Body of pancreas (tissue), 4 donors: ENCODE measurements at regions not wholly inside any gene's neighbourhood (a gene's known extent, or its start where the extent isn't known, plus 50 kb on each side); places are given as distances from the start of the nearest gene placed in this dataset.

Experiments
- ATAC-seq: fragments of 150-250 bp; one replicate; pipeline ENCODE4 v1.9.1; 2016
- DNase-seq, 4 donors: peaks; one replicate each; pipeline ENCODE4 v3.0.0-alpha.2; 2019
- H3K27ac ChIP-seq, 4 donors: fragments of 200-600 bp; sonication (generic); 1 replicate in 3 of 4; 2 replicates in 1 of 4; pipeline versions ENCODE4 v1.5.1 to v1.6.1; 2016 to 2019; ENCODE audit warnings: mild to moderate bottlenecking in 1 of 4, mixed read lengths in 1 of 4, moderate library complexity in 1 of 4
- H3K27me3 ChIP-seq, 2 donors: fragments of 200-600 bp; sonication (generic); one replicate each; pipeline ENCODE4 v1.6.0; 2016; ENCODE audit warnings: mild to moderate bottlenecking in 1 of 2
- H3K36me3 ChIP-seq, 2 donors: fragments of 200-600 bp; sonication (generic); replicated peaks in 1 of 2; 2 replicates each; pipeline ENCODE4 v1.5.1; 2016; ENCODE audit warnings: low read depth in 2 of 2; ENCODE audit not compliant: insufficient read depth in 1 of 2
- H3K4me1 ChIP-seq: fragments of 200-600 bp; sonication (generic); one replicate; pipeline ENCODE4 v1.6.0; 2016
- H3K4me3 ChIP-seq, 2 donors: fragments of 200-600 bp; sonication (generic); 1 replicate in 1 of 2; 2 replicates in 1 of 2; pipeline ENCODE4 v1.5.1; 2016 to 2019
- H3K9me3 ChIP-seq, 3 donors: fragments of 200-600 bp; sonication (generic); 1 replicate in 2 of 3; 2 replicates in 1 of 3; pipeline ENCODE4 v1.5.1; 2016
- POLR2A ChIP-seq, 3 donors: fragments of 450-650 bp; IDR thresholded peaks; one replicate each; pipeline ENCODE4 v1.6.1; 2016; ENCODE audit warnings: antibody characterized with exemption in 3 of 3, mild to moderate bottlenecking in 2 of 3
- WGBS, 2 donors: methylation state at CpG; one replicate each; pipeline ENCODE4 v1.1.5; 2017; 5-methylcytosine and 5-hydroxymethylcytosine counted together
- intact Hi-C: fragments of 100-400 bp; cut with DNase I; formaldehyde crosslinking; loops from one replicate; pipeline ENCODE4 v1.15.1; 2023
- TF ChIP-seq, protein P1 (sequence below), 7 experiments: fragments of 450-650 bp in 4 of 7; fragments of 200-600 bp in 3 of 7; sonication (generic) in 3 of 7; IDR thresholded peaks; one replicate each; pipeline ENCODE4 v1.5.1; 2016 to 2019; ENCODE audit warnings: antibody characterized with exemption in 7 of 7

DNA sequence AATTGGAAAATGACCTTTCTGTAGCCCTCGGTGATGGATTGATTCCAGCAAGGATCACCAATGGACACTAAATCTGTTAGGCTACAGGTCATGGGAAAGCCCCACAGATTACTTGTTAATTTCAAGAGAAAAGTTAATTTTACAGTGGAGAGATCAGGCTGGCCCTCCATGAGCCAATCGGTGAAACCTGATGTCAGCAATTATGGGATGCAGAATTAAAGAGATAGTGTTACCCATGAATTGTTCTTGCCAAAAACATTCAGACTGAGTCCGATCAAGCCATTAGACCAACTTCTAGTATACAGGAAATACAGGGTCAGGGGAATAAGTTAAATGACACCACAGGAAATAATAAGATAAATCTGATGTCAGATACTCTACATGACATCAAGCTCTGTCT, 214.9 kb upstream of the SYNDIG1 start:
- intact Hi-C loops = no loop called here
- no peak for TF ChIP-seq POLR2A (IDR thresholded peaks at IDR 0.05)
- TF ChIP-seq, protein P1, sequence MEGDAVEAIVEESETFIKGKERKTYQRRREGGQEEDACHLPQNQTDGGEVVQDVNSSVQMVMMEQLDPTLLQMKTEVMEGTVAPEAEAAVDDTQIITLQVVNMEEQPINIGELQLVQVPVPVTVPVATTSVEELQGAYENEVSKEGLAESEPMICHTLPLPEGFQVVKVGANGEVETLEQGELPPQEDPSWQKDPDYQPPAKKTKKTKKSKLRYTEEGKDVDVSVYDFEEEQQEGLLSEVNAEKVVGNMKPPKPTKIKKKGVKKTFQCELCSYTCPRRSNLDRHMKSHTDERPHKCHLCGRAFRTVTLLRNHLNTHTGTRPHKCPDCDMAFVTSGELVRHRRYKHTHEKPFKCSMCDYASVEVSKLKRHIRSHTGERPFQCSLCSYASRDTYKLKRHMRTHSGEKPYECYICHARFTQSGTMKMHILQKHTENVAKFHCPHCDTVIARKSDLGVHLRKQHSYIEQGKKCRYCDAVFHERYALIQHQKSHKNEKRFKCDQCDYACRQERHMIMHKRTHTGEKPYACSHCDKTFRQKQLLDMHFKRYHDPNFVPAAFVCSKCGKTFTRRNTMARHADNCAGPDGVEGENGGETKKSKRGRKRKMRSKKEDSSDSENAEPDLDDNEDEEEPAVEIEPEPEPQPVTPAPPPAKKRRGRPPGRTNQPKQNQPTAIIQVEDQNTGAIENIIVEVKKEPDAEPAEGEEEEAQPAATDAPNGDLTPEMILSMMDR (IDR thresholded peaks at IDR 0.05) = no peak
- H3K4me3 ChIP-seq = no peak overlapping the region
- H3K9me3 ChIP-seq = no peaks in the 10 kb centered on the region
- no peaks in the 10 kb centered on the region for H3K27me3 ChIP-seq
- no peak for ATAC-seq
- no peak for DNase-seq
- no peaks in the 10 kb centered on the region for H3K4me1 ChIP-seq
- 70 to 72% methylated on average over 3 of the region's 3 CpGs for WGBS, 2 donors
- H3K27ac ChIP-seq = no peak overlapping the region
- no peaks in the 10 kb centered on the region for H3K36me3 ChIP-seq

DNA sequence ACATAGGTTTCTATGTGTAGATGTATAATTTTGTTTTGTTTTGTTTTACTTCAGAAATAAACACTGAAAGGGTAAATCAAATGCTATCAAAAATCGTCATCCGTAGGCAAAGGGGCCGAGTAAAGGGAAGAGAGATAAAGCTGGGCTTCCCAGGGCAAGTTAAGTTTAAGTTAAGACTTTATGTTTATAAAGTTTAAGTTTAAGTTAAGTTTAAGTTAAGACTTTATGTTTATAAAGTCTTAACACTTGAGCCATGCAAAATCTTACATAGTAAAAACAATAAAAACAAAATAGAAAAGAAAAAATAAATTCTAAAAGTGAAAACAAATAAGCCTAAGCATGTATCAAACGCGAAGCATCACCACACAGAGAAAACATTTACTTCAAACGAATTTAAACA, 216.1 kb upstream of the SYNDIG1 start:
- H3K9me3 ChIP-seq = no peaks in the 10 kb centered on the region
- ATAC-seq = no peak
- H3K27ac ChIP-seq = no peak overlapping the region
- no peaks in the 10 kb centered on the region for H3K27me3 ChIP-seq
- H3K36me3 ChIP-seq = no peaks in the 10 kb centered on the region
- DNase-seq = no peak
- WGBS, 2 donors = 56 to 61% methylated on average over 6 of the region's 6 CpGs
- H3K4me3 ChIP-seq = no peak overlapping the region
- intact Hi-C loops = no loop called here
- no peaks in the 10 kb centered on the region for H3K4me1 ChIP-seq
- TF ChIP-seq POLR2A (IDR thresholded peaks at IDR 0.05) = no peak

DNA sequence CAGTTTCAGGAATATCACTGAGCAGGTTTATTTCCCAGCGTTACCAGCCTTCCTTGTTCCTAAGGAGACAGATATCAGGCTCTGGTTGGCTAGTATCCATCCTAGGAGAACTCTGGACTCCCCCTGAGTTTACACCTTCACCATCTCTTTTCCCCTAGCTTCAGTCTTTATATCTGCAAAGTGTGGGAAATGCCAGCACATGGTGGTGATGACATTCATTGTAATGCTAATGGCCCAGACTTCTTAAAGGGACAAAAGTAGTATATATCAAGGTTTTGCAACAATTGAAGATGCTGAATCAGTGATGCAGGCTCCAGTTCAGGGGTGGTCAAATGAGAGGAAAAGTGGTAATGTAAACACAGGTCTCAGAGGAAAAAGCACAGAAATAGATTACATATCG, 224.3 kb upstream of the SYNDIG1 start:
- ATAC-seq (no peak), DNase-seq (no peak)
- H3K27me3 ChIP-seq = no peaks in the 10 kb centered on the region
- H3K36me3 ChIP-seq = no peaks in the 10 kb centered on the region
- no peak overlapping the region for H3K4me3 ChIP-seq
- H3K27ac ChIP-seq = no peak overlapping the region
- no peak for TF ChIP-seq POLR2A (IDR thresholded peaks at IDR 0.05)
- TF ChIP-seq, protein P1 (IDR thresholded peaks at IDR 0.05) = no peak
- WGBS, 2 donors = 31 to 43% methylated on average over 2 of the region's 2 CpGs
- intact Hi-C loops = no loop called here
- H3K9me3 ChIP-seq = no peaks in the 10 kb centered on the region
- H3K4me1 ChIP-seq = no peaks in the 10 kb centered on the region

DNA sequence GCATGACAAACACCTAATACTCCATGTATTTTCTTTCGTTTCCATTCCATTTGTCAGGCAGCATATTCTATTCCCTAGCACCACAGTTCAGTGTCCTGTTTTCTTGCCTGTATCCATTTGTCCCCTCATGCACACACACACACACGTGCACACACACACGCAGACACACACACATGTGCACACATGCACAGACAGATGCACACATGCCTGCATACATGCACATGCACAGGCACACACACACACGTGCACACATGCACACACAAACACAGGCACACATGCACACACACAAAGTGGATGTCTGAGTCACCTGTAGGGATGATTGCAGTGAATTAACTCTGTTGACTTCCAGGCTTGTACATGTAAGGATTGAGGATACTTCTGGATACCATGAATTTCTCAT, 226.7 kb upstream of the SYNDIG1 start:
- no peak for DNase-seq
- ATAC-seq = no peak
- intact Hi-C loops = no loop called here
- no peaks in the 10 kb centered on the region for H3K4me1 ChIP-seq
- no peaks in the 10 kb centered on the region for H3K27me3 ChIP-seq
- TF ChIP-seq POLR2A (IDR thresholded peaks at IDR 0.05) = no peak
- TF ChIP-seq, protein P1 (IDR thresholded peaks at IDR 0.05) = no peak
- WGBS, 2 donors = 51 to 58% methylated on average over 4 of the region's 4 CpGs
- H3K9me3 ChIP-seq = no peaks in the 10 kb centered on the region
- H3K27ac ChIP-seq = no peak overlapping the region
- no peaks in the 10 kb centered on the region for H3K36me3 ChIP-seq
- no peak overlapping the region for H3K4me3 ChIP-seq

DNA sequence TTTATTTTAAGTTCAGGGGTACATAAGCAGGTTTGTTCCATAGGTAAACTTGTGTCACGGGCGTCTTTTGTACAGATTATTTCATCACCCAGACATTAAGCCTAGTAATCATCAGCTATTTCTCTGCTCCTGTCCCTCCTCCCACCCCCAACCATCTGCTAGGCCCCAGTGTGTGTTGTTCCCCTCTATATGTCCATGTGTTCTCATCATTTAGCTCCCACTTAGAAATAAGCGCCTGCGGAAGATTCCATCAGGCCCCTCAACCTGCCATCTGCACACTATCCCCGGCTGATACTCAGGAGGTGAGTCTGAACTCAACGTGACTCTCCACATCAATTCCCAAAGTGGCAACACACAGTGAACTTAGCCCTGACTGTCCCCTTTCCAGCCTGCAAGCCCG, 228.0 kb upstream of the SYNDIG1 start:
- no peak overlapping the region for H3K27ac ChIP-seq
- H3K27me3 ChIP-seq = no peaks in the 10 kb centered on the region
- H3K4me3 ChIP-seq = no peak overlapping the region
- TF ChIP-seq POLR2A (IDR thresholded peaks at IDR 0.05) = no peak
- TF ChIP-seq, protein P1 (IDR thresholded peaks at IDR 0.05) = no peak
- WGBS, 2 donors = 78 to 81% methylated on average over 7 of the region's 7 CpGs
- H3K4me1 ChIP-seq = no peaks in the 10 kb centered on the region
- no peaks in the 10 kb centered on the region for H3K36me3 ChIP-seq
- intact Hi-C loops = no loop called here
- no peaks in the 10 kb centered on the region for H3K9me3 ChIP-seq
- DNase-seq (no peak), ATAC-seq (no peak)
